HG02642 (cell line): ENCODE measurements at regions not wholly inside any gene's neighbourhood (a gene's known extent, or its start where the extent isn't known, plus 50 kb on each side); places are given as distances from the start of the nearest gene placed in this dataset.
"Not testable (repeated sequence)": the region's sequence is repeated elsewhere in the genome, so short reads cannot be mapped to it uniquely, and the experiment has no call there.

ENCODE experiments used
- ATAC-seq: cut with Tn5 transposase; IDR thresholded peaks from one replicate; pipeline ENCODE4 v1.9.1; 2021; ENCODE audit warnings: mild to moderate bottlenecking; ENCODE audit not compliant: unreplicated experiment, poor library complexity

DNA sequence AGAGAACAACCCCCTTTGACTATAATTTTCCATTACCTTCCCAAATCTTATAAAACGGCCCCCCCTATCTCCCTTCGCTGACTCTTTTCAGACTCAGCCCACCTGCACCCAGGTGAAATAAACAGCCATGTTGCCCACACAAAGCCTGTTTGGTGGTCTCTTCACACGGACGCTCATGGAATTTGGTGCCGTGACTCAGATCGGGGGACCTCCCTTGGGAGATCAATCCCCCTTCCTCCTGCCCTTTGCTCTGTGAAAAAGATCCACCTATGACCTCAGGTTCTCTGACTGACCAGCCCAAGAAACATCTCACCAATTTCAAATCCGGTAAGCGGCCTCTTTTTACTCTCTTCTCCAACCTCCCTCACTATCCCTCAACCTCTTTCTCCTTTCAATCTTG is 146.8 kb upstream of the TRIB2 start:
- not testable (repeated sequence) for ATAC-seq

GRCh38 chr2:12577091-12577490 is 139.6 kb upstream of the TRIB2 start:
- no peak for ATAC-seq

DNA sequence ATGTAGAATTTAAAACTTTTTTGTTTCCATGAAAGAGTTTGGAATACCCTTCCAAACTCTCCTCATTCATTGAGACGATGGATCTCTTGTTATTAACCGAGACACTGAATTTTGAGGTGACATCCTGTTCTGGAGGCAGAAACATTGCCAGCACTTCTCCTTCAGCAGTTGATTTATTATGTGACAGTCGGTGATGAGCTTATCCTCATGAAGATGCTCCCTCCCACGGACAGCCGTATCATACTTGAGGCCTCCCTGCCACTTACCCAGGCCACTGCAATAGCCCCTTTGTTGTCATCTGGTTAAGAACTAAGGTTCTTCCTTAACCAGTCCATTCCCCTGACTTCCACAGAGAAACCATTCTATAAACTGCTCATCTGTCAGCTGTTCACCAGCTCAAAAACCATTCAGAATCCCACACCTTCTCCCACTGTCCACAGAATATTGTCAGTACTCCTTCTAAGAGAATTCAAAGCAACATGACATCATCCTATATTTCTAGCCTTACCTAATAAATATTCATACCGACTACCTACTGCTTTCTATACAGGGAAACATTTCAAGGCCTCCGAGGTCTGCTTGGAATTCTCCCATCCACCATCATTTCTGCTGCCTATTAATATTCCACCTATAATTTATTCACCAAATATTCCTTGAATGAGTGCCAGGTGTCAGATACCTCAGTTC is 139.0 kb upstream of the TRIB2 start:
- no peak for ATAC-seq

GRCh38 chr2:12579018-12579417 is 137.7 kb upstream of the TRIB2 start:
- ATAC-seq: no peak

GRCh38 chr2:12584338-12584737 is 132.4 kb upstream of the TRIB2 start:
- ATAC-seq: no peak

GRCh38 chr2:12585784-12586183 is 131.0 kb upstream of the TRIB2 start:
- ATAC-seq: no peak

DNA sequence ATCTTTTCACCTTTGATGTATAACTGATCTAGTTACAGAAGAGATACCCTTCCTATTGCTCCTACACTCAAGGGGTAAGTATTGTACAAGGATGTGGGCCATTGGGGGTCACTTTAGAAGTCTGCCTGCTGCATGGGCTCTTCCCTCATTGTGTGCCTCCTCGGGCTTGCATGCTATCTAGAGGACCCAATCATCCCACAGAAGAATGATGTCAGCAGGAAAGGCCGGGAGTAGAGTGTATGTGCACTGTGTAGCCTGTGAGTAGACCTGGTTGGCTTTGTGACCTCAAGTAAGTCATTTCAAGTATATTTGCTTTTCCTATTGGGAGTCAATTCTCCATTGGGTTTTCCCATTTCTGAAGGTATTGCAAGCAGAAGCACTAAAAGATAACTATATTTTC is 129.5 kb upstream of the TRIB2 start:
- ATAC-seq: no peak

DNA sequence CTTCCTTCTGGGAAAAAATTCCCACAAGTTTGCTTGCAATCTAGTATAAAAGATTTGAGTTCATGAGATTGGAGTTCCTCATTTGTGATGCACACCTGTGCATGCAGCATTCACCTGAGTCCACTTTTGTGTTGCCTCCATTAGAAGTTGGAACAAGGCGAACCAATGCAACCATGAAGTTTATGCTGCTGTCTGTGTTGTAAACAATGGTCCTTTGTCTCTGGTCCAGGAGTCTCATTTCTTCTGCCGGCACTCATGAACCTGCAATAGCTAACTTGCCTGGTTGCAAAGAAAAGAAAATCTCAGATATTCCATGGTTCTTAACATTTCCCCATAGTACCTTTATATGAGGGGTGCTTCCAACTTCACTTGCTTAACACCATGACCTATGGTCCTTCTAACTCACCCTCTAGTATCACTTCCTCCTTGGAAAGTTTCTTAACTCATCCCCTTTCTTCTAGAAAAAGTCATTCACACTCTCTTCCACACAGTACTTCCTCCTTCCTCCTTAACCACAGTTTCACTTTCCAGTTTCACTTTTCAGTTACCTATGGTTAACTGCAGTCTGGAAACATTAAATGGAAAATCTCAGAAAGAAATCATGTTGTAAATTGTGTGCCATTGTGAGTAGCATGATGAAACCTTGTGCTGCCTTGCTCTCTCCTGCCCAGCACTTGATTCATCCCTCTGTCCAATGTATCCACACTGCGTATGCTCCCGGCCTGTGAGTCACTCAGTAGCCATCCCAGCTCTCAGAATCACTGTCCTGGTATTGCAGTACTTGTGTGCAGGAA is 128.8 kb upstream of the TRIB2 start:
- peak; percentile 89 for ATAC-seq

GRCh38 chr2:12588986-12589385 is 127.8 kb upstream of the TRIB2 start:
- no peak for ATAC-seq

DNA sequence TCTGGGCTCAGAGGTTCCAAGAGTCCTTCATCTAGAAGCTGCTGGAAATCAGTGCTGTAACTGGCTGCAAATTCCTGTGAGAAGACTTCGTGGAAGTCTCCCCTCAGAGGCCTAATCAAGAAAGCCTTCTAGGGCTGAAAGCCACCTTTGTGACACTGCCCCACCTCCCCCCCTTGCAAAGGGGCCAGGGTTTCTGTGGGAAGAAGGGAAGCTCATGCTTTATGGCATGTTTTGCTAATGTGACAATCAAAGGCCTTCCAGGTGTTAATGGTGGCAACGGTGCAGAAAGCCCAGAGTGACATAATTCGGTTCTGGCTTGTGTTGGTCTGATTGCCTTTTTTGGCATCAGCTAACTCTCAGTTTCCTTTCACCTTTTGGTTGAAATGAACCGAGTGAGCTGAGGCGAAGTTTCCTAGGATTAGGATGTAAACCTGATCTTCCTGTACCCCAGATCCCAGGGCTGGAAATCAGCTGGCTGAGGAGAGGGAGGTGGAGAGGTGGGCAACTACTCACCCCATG is 126.9 kb upstream of the TRIB2 start:
- no peak for ATAC-seq

DNA sequence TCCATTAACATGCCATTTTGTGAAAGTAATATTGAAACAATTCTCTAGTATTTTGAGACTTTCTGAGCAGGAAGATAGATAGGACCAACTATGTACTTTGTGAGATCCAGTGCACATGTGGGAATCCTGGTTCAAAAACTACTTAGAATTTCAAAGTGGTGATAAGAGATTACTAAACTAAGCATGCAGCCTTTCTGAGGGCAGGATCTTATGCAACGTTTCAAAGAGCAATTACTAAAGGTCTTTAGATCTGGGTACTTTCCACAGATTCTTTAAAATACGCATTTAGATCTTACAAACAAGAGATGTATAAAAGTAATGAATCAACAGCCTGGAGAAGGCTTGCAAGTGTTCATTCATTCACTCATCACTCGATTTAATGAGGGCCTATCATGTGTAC is 124.4 kb upstream of the TRIB2 start:
- ATAC-seq: no peak

GRCh38 chr2:12594590-12594989 is 122.1 kb upstream of the TRIB2 start:
- no peak for ATAC-seq

DNA sequence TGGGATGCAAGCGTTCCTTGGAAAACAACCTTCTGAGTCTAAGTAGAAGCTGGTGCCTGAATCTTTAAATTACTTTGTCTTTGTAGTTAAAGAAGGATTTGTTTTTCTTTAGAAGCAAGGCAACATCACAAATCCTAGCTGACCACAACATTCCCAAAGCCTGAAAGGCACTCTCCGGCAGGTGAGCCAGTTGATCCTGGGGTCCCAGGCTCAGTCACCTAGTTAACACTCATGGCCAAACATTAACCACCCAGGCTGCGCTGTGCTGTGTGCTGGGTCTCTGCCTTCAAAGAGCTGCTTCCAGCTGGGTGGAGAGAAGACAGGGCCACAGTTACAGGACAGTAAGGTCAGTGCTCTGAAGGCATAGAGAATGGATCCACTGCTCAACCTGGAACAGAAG is 120.0 kb upstream of the TRIB2 start:
- ATAC-seq: no peak

- ATAC-seq: no peak
These were observed 119.1 kb upstream of the TRIB2 start for GRCh38 chr2:12597610-12598009.

DNA sequence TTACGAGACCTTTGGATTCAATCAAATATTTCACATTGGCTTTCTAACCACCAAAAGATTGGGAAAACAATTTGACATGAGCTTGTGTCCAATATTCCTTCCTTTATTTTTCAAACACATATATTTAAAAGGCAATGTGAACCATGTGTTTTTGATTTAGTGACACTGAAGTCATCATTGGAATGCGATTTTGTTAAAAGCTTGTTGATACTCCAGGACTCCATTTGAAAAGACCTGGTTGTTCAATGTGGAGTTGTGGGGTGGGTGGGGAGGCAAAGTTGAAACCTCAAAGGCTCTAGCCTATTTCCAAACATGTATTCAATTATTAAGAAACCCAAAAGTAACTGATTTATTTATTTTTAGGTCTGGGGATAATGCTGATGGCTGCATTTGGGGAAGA is 114.1 kb upstream of the TRIB2 start:
- no peak for ATAC-seq

DNA sequence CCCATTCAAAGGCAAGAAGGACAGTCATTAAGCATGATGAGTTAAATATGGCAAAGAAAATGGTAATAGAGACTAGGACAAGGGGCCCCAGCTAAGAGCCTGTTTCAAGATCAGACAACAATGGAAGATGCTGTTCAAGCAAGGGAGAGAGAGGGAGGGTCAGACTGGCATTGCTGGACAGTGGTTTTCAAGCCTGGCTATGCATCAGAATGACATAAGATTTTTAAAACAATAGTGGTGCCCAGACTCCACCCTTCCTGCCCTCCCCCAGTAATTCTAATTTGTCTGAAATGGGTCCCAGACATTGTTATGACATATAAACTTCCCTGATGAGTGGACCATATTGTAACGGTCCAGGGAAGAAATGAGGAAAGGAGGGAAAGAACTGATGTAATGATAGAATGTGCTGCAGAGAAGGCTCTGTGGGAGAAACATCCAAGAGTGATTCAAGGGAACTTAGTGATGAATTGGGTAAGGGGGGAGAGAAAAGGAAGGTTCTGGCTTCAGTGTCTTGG is 112.9 kb upstream of the TRIB2 start:
- no peak for ATAC-seq

DNA sequence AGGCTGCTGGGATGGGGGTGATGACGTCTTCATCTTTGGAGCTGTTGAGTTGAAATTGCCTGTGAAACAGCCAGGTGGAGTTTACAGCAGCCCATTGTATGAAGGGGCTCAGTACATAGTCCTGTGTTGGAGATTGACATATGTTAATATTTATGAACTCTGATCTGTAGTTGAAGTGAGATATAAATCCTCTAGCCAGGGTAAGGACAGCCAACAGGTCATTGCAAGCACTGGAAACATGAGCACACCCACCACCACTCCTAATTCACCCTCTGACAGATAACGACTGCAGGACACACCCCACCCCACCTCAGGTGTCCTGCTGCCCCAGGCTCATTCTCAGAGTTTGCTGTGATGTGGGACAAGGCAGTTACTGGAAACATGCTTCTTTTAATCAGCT is 112.4 kb upstream of the TRIB2 start:
- no peak for ATAC-seq

DNA sequence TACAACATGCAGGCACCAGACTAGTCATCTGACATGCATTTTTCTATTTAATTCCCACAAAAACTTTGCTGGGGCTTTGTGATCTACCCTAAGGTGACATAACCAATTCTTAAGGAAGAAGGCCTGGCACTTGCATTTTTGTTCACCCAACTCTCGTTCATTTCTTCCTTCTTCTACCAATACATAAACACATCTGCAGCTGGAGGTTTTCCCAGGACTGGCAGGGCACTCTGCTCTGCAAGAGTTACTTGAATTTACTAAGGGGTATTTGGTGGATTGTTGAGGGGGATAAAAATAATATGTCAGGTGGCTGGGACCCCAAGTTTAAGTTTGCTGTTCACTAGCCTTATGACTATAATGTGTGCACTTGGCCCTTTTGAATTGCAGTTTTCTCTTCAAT is 111.4 kb upstream of the TRIB2 start:
- ATAC-seq: no peak

GRCh38 chr2:12605936-12606335 is 110.8 kb upstream of the TRIB2 start:
- ATAC-seq: no peak

DNA sequence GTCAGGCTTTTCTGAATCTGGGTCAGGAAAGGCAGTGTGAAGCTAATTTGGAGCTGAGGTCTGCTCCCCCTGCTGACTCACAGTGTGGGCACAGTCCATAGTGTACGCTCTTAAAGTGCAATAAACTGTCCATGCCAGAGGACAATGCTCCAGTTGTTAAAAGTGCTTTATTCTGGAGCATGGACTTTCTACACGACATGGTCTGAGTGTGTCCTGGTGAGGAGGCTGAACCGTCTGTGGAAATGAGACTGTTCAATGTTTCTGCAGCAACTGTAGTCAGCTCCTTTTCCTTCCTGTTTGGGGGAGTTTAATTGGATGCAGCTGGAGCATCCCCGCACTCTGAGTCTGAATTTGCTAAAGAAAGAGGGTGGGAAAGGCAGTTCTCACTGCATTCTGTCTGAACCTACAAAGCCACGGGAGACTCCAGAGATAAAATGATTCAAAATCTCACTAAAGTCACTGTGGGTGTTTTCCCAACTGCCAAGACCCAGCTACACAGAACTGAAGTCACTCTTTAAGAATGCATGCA is 110.2 kb upstream of the TRIB2 start:
- no peak for ATAC-seq

DNA sequence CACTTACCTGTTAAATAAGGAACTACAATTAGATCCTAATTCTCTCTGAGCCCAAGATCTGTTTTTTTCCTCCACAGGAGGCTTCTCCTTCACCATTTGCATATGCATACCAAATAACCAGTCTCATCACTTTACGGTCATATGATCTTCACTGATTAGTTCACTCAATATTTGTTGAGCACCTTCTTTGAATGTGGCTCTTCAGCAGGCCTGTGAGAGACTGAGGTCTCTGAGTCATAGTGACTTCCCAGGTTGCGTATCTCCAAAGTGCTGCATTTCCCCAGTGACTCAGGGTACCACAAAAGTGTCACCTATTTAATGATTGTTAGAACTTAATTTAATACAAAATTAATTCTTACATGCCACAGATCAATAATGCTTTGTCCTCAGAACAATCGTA is 108.8 kb upstream of the TRIB2 start:
- ATAC-seq: no peak
